Activated CD4-positive, alpha-beta T cell treated with anti-CD3 and anti-CD28 coated beads for 4 hours (primary cell): ENCODE measurements at regions not wholly inside any gene's neighbourhood (a gene's known extent, or its start where the extent isn't known, plus 50 kb on each side); places are given as distances from the start of the nearest gene placed in this dataset.

Experiments
- DNase-seq, 2 donors: peaks; one replicate each; pipeline ENCODE4 v3.0.0-alpha.2; 2020

- no peak for DNase-seq
These were observed 67.5 kb downstream of the ATP6V1G3 start for GRCh38 chr1:198472997-198473396.

GRCh38 chr1:198472119-198472518, 68.4 kb downstream of the ATP6V1G3 start:
- DNase-seq, result no peak

- DNase-seq, result no peak
These were observed 72.6 kb downstream of the ATP6V1G3 start for GRCh38 chr1:198467907-198468306.

GRCh38 chr1:198467342-198467741, 73.1 kb downstream of the ATP6V1G3 start:
- no peak for DNase-seq

- DNase-seq, result peak in 1 of 2 donors; percentile 3
These were observed 75.0 kb downstream of the ATP6V1G3 start for GRCh38 chr1:198465201-198466144.

GRCh38 chr1:198463709-198464108, 76.8 kb downstream of the ATP6V1G3 start:
- DNase-seq, result no peak

GRCh38 chr1:198462365-198463019, 78.0 kb downstream of the ATP6V1G3 start:
- peak in 1 of 2 donors; percentile 2 for DNase-seq

GRCh38 chr1:198455966-198456365, 84.5 kb downstream of the ATP6V1G3 start:
- no peak for DNase-seq

GRCh38 chr1:198449727-198450433, 90.6 kb downstream of the ATP6V1G3 start:
- no peak for DNase-seq

- no peak for DNase-seq
These were observed 91.2 kb downstream of the ATP6V1G3 start for GRCh38 chr1:198449261-198449660.

GRCh38 chr1:198447468-198447867, 93.0 kb downstream of the ATP6V1G3 start:
- no peak for DNase-seq

- DNase-seq, result no peak
These were observed 94.6 kb downstream of the ATP6V1G3 start for GRCh38 chr1:198445872-198446271.

GRCh38 chr1:198444792-198445191, 95.7 kb downstream of the ATP6V1G3 start:
- no peak for DNase-seq

- no peak for DNase-seq
These were observed 96.9 kb downstream of the ATP6V1G3 start for GRCh38 chr1:198443365-198444233.

GRCh38 chr1:198440842-198441241, 99.6 kb downstream of the ATP6V1G3 start:
- DNase-seq, result no peak

GRCh38 chr1:198437332-198437731, 103.1 kb downstream of the ATP6V1G3 start:
- DNase-seq, result no peak

- DNase-seq, result no peak
These were observed 104.2 kb downstream of the ATP6V1G3 start for GRCh38 chr1:198436276-198436675.

- DNase-seq, result no peak
These were observed 105.4 kb downstream of the ATP6V1G3 start for GRCh38 chr1:198435056-198435455.

- no peak for DNase-seq
These were observed 116.0 kb downstream of the ATP6V1G3 start for GRCh38 chr1:198424441-198424840.

- no peak for DNase-seq
These were observed 116.8 kb downstream of the ATP6V1G3 start for GRCh38 chr1:198423673-198424072.

GRCh38 chr1:198417039-198417438, 123.4 kb downstream of the ATP6V1G3 start:
- DNase-seq, result no peak

GRCh38 chr1:198416296-198416695, 124.2 kb downstream of the ATP6V1G3 start:
- DNase-seq, result no peak
